GM12892 (cell line): ENCODE measurements at regions not wholly inside any gene's neighbourhood (a gene's known extent, or its start where the extent isn't known, plus 50 kb on each side); places are given as distances from the start of the nearest gene placed in this dataset.

Experiments used
- POLR2A ChIP-seq: IDR thresholded peaks from 2 replicates; pipeline ENCODE4 v1.6.1; 2011; ENCODE audit warnings: low read depth, low read length, control low read depth
- POLR2AphosphoS5 ChIP-seq: IDR thresholded peaks from 2 replicates; pipeline ENCODE4 v1.6.1; 2011; ENCODE audit warnings: low read depth, low read length, control low read depth

DNA sequence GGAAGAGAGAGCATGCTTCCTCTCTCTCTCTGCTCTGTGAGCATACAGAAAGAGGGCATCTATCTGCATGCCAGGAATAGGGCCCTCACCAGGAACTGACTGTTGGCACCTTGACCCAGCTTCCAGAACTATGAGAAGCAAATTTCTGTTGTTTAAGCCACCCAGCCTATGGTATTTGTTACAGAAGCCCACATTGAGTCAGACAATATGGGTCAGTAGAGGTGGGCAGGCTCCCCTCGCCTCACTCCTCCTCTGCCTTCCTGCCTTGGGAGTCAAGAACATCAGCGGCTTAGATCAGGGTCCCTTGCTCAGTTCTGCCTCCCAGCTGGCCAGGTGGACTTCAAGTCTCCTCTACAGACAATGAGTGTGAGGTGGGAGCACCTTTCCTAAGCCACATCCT lies 92.3 kb downstream of the COPS8 start:
- no peak for TF ChIP-seq POLR2A
- no peak for TF ChIP-seq POLR2AphosphoS5
